AG10803 (cell line): ENCODE measurements at regions not wholly inside any gene's neighbourhood (a gene's known extent, or its start where the extent isn't known, plus 50 kb on each side); places are given as distances from the start of the nearest gene placed in this dataset.

ENCODE experiments used
- DNase-seq: peaks from one replicate; pipeline ENCODE4 v3.0.0; 2010; ENCODE audit warnings: low read depth
- H3K4me3 ChIP-seq: 2 replicates; pipeline ENCODE4 v1.5.1; 2011; ENCODE audit warnings: mild to moderate bottlenecking, low read length, control low read depth
- TF ChIP-seq, protein P1 (sequence below): conservative IDR thresholded peaks from 2 replicates; pipeline ENCODE4 v1.5.1; 2011; ENCODE audit warnings: mild to moderate bottlenecking, low read length, control low read depth, inconsistent platforms

DNA sequence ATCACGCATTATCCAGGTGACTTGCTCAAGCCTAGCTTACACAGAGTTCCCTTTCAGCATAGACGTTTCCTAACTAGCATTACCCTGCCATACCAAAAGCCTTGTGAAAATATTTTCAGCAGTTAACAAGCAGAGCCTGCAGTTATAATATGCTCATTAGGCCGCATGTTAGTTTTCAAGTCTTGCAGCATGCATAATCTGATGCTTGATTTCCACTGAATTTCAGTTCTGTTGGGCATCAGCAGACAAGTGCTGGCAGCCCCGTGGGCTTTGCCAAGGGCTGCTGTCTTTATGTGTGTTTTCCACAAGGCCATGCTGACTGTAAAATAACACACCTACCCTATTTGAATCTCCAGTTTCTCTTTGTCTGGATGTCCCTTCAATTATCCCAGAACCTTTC is 491.0 kb upstream of the WWC1 start:
- TF ChIP-seq, protein P1, sequence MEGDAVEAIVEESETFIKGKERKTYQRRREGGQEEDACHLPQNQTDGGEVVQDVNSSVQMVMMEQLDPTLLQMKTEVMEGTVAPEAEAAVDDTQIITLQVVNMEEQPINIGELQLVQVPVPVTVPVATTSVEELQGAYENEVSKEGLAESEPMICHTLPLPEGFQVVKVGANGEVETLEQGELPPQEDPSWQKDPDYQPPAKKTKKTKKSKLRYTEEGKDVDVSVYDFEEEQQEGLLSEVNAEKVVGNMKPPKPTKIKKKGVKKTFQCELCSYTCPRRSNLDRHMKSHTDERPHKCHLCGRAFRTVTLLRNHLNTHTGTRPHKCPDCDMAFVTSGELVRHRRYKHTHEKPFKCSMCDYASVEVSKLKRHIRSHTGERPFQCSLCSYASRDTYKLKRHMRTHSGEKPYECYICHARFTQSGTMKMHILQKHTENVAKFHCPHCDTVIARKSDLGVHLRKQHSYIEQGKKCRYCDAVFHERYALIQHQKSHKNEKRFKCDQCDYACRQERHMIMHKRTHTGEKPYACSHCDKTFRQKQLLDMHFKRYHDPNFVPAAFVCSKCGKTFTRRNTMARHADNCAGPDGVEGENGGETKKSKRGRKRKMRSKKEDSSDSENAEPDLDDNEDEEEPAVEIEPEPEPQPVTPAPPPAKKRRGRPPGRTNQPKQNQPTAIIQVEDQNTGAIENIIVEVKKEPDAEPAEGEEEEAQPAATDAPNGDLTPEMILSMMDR = no peak
- DNase-seq = no peak
- H3K4me3 ChIP-seq = no peak overlapping the region

DNA sequence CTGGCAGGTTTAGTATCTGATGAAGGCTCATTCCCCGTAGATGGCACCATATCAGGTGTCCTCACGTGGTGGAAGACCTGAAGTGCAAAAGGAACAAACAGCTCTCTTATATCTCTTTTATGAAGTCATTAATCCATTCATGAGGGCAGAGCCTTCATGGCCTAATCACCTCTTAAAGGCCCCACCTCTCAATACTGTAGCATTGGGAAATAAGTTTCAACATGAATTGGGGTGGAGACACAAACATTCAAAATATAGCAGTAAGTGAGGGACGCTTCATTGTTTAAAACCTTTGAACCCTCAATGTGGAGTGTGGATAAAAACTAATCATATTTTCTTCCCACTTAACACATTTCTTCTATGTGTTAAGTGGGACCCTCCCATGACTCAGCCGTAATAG is 489.4 kb upstream of the WWC1 start:
- DNase-seq = no peak
- no peak overlapping the region for H3K4me3 ChIP-seq
- TF ChIP-seq, protein P1 = no peak

DNA sequence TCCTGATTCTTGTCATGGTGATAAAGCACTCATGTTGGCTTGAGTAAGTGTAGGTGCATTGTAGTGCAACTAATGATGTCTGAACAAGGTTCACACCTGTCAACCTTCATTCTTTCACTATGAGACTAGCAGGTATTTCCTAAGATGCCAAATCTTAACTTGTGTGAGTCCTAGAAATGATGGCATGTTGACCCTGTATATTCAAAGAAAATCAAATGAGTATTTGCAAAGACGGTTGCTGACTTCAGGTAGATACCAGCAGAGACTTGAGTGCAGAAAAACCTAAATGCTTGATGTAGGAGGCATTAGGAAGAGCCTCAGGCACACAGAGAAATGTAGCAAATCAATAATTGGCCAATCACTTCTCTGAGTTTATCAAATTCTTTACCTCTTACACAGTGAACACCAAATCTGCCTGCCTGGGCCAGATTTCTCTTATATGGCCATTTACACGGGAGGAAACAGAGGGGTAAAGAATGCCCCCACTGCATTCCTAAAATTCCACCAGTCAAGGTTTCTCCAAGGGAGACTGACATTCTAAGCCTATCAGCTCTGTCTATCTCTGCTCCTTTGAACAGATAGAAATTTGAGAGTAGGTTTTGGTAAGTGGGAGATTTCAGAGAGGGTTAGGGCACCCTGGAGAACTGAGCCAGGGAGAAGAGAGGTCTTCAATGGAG is 488.6 kb upstream of the WWC1 start:
- TF ChIP-seq, protein P1 = no peak
- H3K4me3 ChIP-seq = no peak overlapping the region
- peak; percentile 58 for DNase-seq

DNA sequence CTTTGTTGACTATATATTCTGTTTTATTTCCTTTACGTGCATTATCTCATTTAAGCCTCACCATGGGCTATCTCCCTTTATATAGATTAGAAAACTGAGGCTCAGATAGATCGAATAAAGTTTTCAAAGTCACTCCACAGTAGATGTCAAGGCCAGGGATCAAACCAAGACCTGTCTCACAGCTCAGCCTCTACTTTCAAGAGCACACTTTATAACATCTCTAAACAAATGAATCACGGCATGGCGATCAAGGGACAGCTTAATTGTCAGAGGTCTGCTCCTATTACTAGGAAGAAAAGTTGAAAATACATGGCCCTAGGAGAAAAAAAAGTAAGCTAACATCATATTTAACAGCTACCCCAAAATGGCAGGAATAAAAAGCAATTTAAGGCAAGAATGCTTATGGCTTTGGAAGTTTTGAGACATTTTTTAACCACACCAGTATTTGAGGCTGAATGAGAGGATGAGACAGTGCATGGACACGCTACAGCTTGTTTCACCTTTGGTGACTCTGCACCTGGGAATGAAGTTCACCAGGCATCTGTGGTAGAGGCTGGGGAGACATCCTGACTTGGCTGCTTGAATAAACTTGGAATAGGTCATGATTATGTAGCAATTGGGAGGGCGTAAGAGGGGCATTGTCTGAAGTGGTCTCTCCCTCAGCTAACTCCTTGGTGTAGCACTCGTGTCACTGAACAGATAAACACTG is 486.8 kb upstream of the WWC1 start:
- H3K4me3 ChIP-seq = no peak overlapping the region
- DNase-seq = no peak
- TF ChIP-seq, protein P1 = no peak

DNA sequence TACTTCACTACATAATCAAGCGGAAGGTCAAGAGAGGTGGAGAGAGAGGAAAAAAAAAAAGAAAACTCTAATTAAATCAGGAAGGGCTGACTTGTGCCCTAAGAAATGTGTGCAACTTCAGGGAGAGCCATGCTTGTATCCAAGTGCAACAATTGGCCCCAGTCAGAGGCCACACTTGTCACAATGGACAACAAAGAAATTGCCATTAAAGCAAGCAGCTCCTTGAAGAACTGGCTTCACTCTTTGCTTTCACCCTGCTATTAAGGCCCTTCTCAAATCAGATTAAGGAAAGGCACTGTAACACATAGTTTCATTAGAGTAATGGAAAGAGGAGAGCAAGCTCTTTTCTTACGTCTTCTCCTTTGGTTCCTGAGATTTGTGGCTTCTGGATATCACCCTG is 480.9 kb upstream of the WWC1 start:
- H3K4me3 ChIP-seq = no peak overlapping the region
- TF ChIP-seq, protein P1 = no peak

DNA sequence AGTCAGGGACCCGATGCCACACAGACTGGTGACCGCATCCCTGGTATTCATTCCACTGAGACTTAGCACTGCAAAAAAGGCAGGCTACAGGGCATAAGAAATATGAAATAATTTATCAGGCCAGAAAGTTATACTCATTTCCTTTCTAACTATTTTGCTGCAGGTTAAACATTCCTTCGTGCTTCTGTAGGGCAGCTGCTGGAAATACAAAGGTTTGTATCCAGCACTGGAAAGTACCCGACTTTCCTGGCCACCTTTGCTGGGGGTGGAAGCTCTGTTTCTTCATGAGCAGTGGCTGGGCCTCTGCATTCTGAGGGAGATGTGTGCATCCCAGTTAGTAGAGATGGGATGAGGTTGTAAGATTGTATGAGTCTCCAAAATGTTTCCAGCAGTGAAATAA is 478.6 kb upstream of the WWC1 start:
- no peak for DNase-seq
- no peak overlapping the region for H3K4me3 ChIP-seq
- TF ChIP-seq, protein P1 = no peak

More for the DNA sequence above, 480.9 kb upstream of the WWC1 start:
- no peak for DNase-seq

DNA sequence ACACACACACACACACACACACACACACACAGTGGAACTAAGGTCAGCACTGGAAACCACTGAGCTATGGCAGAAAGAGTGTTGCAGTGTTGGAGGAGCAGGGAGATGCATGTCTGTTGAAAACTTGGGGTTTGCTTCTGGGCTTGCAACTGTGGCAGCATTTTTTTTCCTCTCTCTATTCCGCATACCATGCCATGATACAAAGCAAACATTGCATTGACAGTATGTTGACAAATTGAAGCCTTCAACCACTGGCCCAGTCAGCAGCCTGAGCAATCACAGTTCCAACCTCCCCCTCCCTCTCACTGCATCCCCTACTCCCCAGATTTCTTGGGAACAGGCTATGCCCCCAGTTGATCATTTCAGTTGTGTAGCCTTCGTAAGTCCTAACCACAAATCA is 478.1 kb upstream of the WWC1 start:
- TF ChIP-seq, protein P1 = no peak
- no peak overlapping the region for H3K4me3 ChIP-seq
- DNase-seq = peak; percentile 40
